ENCODE measurements at regions not wholly inside any gene's neighbourhood (a gene's known extent, or its start where the extent isn't known, plus 50 kb on each side); places are given as distances from the start of the nearest gene placed in this dataset.
A peak's percentile ranks its signal among the peaks of the same experiment; 100 is the strongest.

DNA sequence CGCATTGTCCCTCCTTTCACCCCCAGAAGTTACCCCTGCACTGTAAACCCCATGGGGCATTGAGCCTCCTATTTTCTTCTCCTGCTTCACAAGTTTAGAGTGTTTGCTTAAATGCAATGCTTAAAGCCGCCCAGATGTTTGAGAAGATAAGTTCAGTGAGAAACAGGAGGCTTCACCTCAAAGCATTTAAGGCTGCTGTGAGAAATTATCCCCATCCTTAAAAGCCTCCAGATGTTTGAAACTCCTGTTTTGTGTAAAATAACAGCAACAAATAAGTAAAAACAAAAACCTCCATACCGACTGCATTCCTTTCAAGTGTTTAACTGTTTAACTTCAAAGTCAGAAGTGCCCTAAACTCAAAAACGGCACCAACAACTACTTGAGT, 81.8 kb downstream of the RTP5 start:
- Histone ChIP-seq H2BK120ac (replicated peaks; ENCODE audit: low read depth, low read length) (no peak overlapping the region), H2BK12ac (ENCODE audit: low read depth, low read length) (no peak overlapping the region), H3K79me2 (ENCODE audit: control insufficient read depth in 1 of 2, insufficient read depth in 2 of 2, low read length in 2 of 2) (no peaks in the 10 kb centered on the region; a peak in 1 of 4 replicates), H4K91ac (replicated peaks; ENCODE audit: insufficient read length, low read length) (no peak overlapping the region), H3K4me2 (ENCODE audit: insufficient read depth in 1 of 2, low read depth in 2 of 2, low read length in 2 of 2) (peak overlapping the region in 1 of 2 experiments; percentile 45; a peak in 1 of 4 replicates), H3K27ac (ENCODE audit: low read depth, low read length) (no peak overlapping the region), H2BK5ac (ENCODE audit: low read depth, low read length) (no peak overlapping the region), H3K56ac (replicated peaks; ENCODE audit: insufficient read length, low read depth, low read length) (no peak overlapping the region), H4K20me1 (replicated peaks in 1 of 2; ENCODE audit: control insufficient read depth in 1 of 2, insufficient read depth in 2 of 2, low read length in 2 of 2) (peaks cover 2 to 20% of the 10 kb centered on the region in 2 experiments), H3K36me3 (ENCODE audit: control insufficient read depth in 2 of 4, insufficient read depth in 4 of 4, low read length in 3 of 4) (no peaks in the 10 kb centered on the region), H2AK5ac (ENCODE audit: low read depth, low read length) (no peak overlapping the region), H4K8ac (ENCODE audit: extremely low read depth, insufficient read depth, low read length) (no peak overlapping the region), H3K18ac (ENCODE audit: extremely low read depth, low read length) (no peak overlapping the region), H3K4me3 (ENCODE audit: extremely low read depth in 1 of 4, insufficient read depth in 2 of 4, low read depth in 3 of 4, low read length in 4 of 4) (no peak overlapping the region), H2BK20ac (ENCODE audit: low read length) (no peak overlapping the region), H3K4me1 (replicated peaks in 1 of 4; ENCODE audit: control insufficient read depth in 3 of 4, insufficient read depth in 4 of 4, low read length in 3 of 4) (peaks cover 0 to 8% (median 0%) of the 10 kb centered on the region in 4 experiments; a peak in 1 of 7 replicates), H2BK15ac (ENCODE audit: low read length) (no peak overlapping the region), H4K5ac (ENCODE audit: insufficient read length, low read depth, low read length) (no peak overlapping the region), H3K23ac (ENCODE audit: insufficient read length) (no peak overlapping the region), H3K27me3 (replicated peaks in 1 of 4; ENCODE audit: control insufficient read depth in 3 of 4, extremely low read depth in 1 of 4, insufficient read depth in 3 of 4, low read length in 3 of 4) (peaks cover 0 to 16% (median 5%) of the 10 kb centered on the region in 4 experiments; a peak in 5 of 7 replicates), H3K14ac (ENCODE audit: insufficient read length) (no peak overlapping the region), H3K9me3 (ENCODE audit: insufficient read depth in 2 of 2, low read depth in 1 of 2, low read length in 1 of 2) (no peaks in the 10 kb centered on the region), H3K23me2 (ENCODE audit: low read depth, low read length) (peaks cover 5% of the 10 kb centered on the region; the same call in 1 of the 2 replicates), H3K9ac (replicated peaks in 1 of 4; ENCODE audit: extremely low read depth in 1 of 4, low read depth in 3 of 4, low read length in 3 of 4) (no peak overlapping the region), H3K4ac (replicated peaks; ENCODE audit: insufficient read length, low read depth, low read length) (no peak overlapping the region), H2AFZ (ENCODE audit: low read length) (no peak overlapping the region), H3K79me1 (ENCODE audit: low read depth, low read length) (no peaks in the 10 kb centered on the region)
- TF ChIP-seq HDAC2 (IDR thresholded peaks at IDR 0.05; ENCODE audit: borderline replicate concordance in 1 of 2, low read depth in 2 of 2, low read length in 2 of 2) = no peak
- TF ChIP-seq PHF8 (conservative IDR thresholded peaks at IDR 0.05; ENCODE audit: low read depth, low read length) = no peak
- no peak for TF ChIP-seq SP2 (IDR thresholded peaks at IDR 0.05; ENCODE audit: low read length)
- no peak for TF ChIP-seq CHD1 (IDR thresholded peaks at IDR 0.05; ENCODE audit: low read depth, low read length)
- TF ChIP-seq TBP (IDR thresholded peaks at IDR 0.05; ENCODE audit: low read depth, low read length) = no peak
- no peak for TF ChIP-seq CBX5 (IDR thresholded peaks at IDR 0.05; ENCODE audit: low read depth, low read length)
- TF ChIP-seq EP300 (IDR thresholded peaks at IDR 0.05; ENCODE audit: borderline replicate concordance in 1 of 2, low read depth in 2 of 2, low read length in 2 of 2) = no peak
- TF ChIP-seq MAFK (IDR thresholded peaks at IDR 0.05; ENCODE audit: low read depth, low read length) = no peak
- TF ChIP-seq RXRA (IDR thresholded peaks at IDR 0.05; ENCODE audit: insufficient read depth, low read depth, low read length) = no peak
- no peak for TF ChIP-seq HDAC6 (IDR thresholded peaks at IDR 0.05; ENCODE audit: low read depth, low read length)
- no peak for TF ChIP-seq POLR2A (IDR thresholded peaks at IDR 0.05; ENCODE audit: control extremely low read depth in 1 of 2, low read depth in 2 of 2, low read length in 2 of 2)
- no peak for TF ChIP-seq SIX5 (IDR thresholded peaks at IDR 0.05; ENCODE audit: low read depth, low read length)
- DNase-seq (ENCODE audit: low read depth in 1 of 2, low spot score in 2 of 2) (no peak), FAIRE-seq (peak; percentile 7)
- ChIA-PET CTCF (ENCODE audit: partially characterized antibody) (interaction anchor here (0.7 to 1.5 kb wide), 16 partner anchors 9 to 129 kb away, joined by 3 to 11 read pairs (median 4); no protein-coding TSS in a partner anchor), POLR2A (ENCODE audit: partially characterized antibody) (interaction anchor here (0.6 kb wide), 1 partner anchor 204 kb away, joined by 4 read pairs; no protein-coding TSS in a partner anchor)
- WGBS, 2 experiments (ENCODE audit: extremely low coverage in 1 of 2, insufficient coverage in 1 of 2, insufficient read length in 1 of 2, insufficient replicate concordance in 2 of 2, low coverage in 1 of 2, low lambda C conversion rate in 2 of 2, missing lambda C conversion rate in 1 of 2) = 64% methylated on average over 4 of the region's 4 CpGs; no CpG with 5 or more reads in 1 of the 2 experiments

All from H1 (cell line).